ENCODE measurements at regions not wholly inside any gene's neighbourhood (a gene's known extent, or its start where the extent isn't known, plus 50 kb on each side); places are given as distances from the start of the nearest gene placed in this dataset.

GRCh38 chr2:30096451-30096850 is 50.4 kb upstream of the YPEL5 start:
- no peak overlapping the region for H3K4me3 ChIP-seq (replicated peaks; ENCODE audit: insufficient read depth, low read length)
- H3K27ac ChIP-seq (replicated peaks) = no peak overlapping the region
- H3K27me3 ChIP-seq (ENCODE audit: insufficient read depth, poor library complexity, severe bottlenecking) = peaks cover 7% of the 10 kb centered on the region
- no peak for DNase-seq (ENCODE audit: low read depth in 1 of 2, low spot score in 1 of 2)
- TF ChIP-seq GABPA (IDR thresholded peaks at IDR 0.05; ENCODE audit: low read depth) = no peak
- TF ChIP-seq REST (IDR thresholded peaks at IDR 0.05; ENCODE audit: insufficient replicate concordance, low read depth) = no peak
- TF ChIP-seq POLR2AphosphoS5 (IDR thresholded peaks at IDR 0.05; ENCODE audit: low read depth) = no peak
- TF ChIP-seq CTCF (IDR thresholded peaks at IDR 0.05; ENCODE audit: insufficient read depth, low read length) = no peak
- no peak for TF ChIP-seq SPI1 (IDR thresholded peaks at IDR 0.05; ENCODE audit: borderline replicate concordance, low read depth)
